ENCODE measurements at regions not wholly inside any gene's neighbourhood (a gene's known extent, or its start where the extent isn't known, plus 50 kb on each side); places are given as distances from the start of the nearest gene placed in this dataset.

- DNase-seq: no peak
Observed at GRCh38 chr9:109683521-109683920, 96.5 kb upstream of the PALM2AKAP2 start.

GRCh38 chr9:109689701-109690100 lies 90.3 kb upstream of the PALM2AKAP2 start:
- no peak for DNase-seq

GRCh38 chr9:109699019-109699418 lies 81.0 kb upstream of the PALM2AKAP2 start:
- no peak for DNase-seq

GRCh38 chr9:109704546-109704945 lies 75.5 kb upstream of the PALM2AKAP2 start:
- DNase-seq: no peak

- no peak for DNase-seq
Observed at GRCh38 chr9:109705515-109705914, 74.5 kb upstream of the PALM2AKAP2 start.

- no peak for DNase-seq
Observed at GRCh38 chr9:109707355-109707754, 72.6 kb upstream of the PALM2AKAP2 start.

GRCh38 chr9:109708451-109708945 lies 71.5 kb upstream of the PALM2AKAP2 start:
- DNase-seq: no peak

- DNase-seq: no peak
Observed at GRCh38 chr9:109709866-109710265, 70.1 kb upstream of the PALM2AKAP2 start.

GRCh38 chr9:109710830-109711229 lies 69.2 kb upstream of the PALM2AKAP2 start:
- DNase-seq: no peak

GRCh38 chr9:109715344-109715743 lies 64.7 kb upstream of the PALM2AKAP2 start:
- DNase-seq: no peak

GRCh38 chr9:109716631-109717030 lies 63.4 kb upstream of the PALM2AKAP2 start:
- DNase-seq: no peak

GRCh38 chr9:109717342-109717741 lies 62.7 kb upstream of the PALM2AKAP2 start:
- no peak for DNase-seq

- no peak for DNase-seq
Observed at GRCh38 chr9:109718861-109719260, 61.1 kb upstream of the PALM2AKAP2 start.

- DNase-seq: no peak
Observed at GRCh38 chr9:109721001-109721400, 59.0 kb upstream of the PALM2AKAP2 start.

- DNase-seq: no peak
Observed at GRCh38 chr9:109722007-109722406, 58.0 kb upstream of the PALM2AKAP2 start.

GRCh38 chr9:109723781-109724180 lies 56.2 kb upstream of the PALM2AKAP2 start:
- DNase-seq: no peak

- DNase-seq: no peak
Observed at GRCh38 chr9:109725460-109725859, 54.5 kb upstream of the PALM2AKAP2 start.

- no peak for DNase-seq
Observed at GRCh38 chr9:109726119-109726518, 53.9 kb upstream of the PALM2AKAP2 start.

GRCh38 chr9:109728686-109729300 lies 51.2 kb upstream of the PALM2AKAP2 start:
- no peak for DNase-seq

- DNase-seq: no peak
Observed at GRCh38 chr9:109729513-109729912, 50.5 kb upstream of the PALM2AKAP2 start.

All from NCI-H748 treated with DMSO at 0.1 percent for 48 hours (cell line).